ENCODE measurements at regions not wholly inside any gene's neighbourhood (a gene's known extent, or its start where the extent isn't known, plus 50 kb on each side); places are given as distances from the start of the nearest gene placed in this dataset.

DNA sequence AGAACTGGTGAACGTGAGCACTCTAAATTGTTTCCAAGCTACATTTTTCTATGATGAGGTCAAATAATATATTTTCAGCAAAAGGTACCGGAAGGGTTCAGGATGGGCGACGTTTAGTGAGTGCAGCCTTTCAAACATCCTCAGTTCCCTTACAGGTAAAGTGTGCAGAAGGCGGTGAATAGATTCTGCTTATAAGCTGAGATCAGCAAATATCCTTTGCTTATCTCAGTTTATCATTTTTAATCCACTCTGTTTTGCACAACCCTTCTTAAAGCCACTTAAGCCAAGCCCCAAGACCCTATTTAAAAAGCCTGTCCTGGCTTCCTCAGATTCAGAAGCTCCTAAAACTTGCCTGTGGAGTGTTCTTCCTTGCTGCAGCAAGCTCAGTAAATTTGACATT lies 103.1 kb upstream of the DGKB start:
- TF ChIP-seq POLR2A (IDR thresholded peaks at IDR 0.05) (no peak), CTCF (IDR thresholded peaks at IDR 0.05) (no peak)
